HCT116 (cell line): ENCODE measurements at regions not wholly inside any gene's neighbourhood (a gene's known extent, or its start where the extent isn't known, plus 50 kb on each side); places are given as distances from the start of the nearest gene placed in this dataset.

Experiments used
- ATAC-seq: fragments of 200-7000 bp; cut with Tn5 transposase; 2 replicates; pipeline ENCODE4 v1.9.1; 2020; ENCODE audit warnings: mild to moderate bottlenecking, moderate library complexity
- BruUV-seq: library from RNA; stranded (reverse); fragments of 400-500 nt; replicated peaks from 2 replicates; lab custom pipeline; 2021; lab: Mats Ljungman, UMichigan
- CTCF ChIA-PET: fragments of 300-600 bp; sonication (Branson Sonifier 250); formaldehyde crosslinking; loops from one replicate; lab custom pipeline; 2021; ENCODE audit warnings: antibody characterized with exemption; lab: Charles Lee
- POLR2A ChIA-PET: fragments of 300-600, 350-600 bp; sonication (Branson Sonifier 250); formaldehyde crosslinking; loops from one replicate; lab custom pipeline; 2021; ENCODE audit warnings: antibody characterized with exemption; lab: Charles Lee
- RAD21 ChIA-PET, 2 experiments: fragments of 300-600 bp; sonication (Branson Sonifier 250); formaldehyde crosslinking; loops; one replicate each; lab custom pipeline; 2023; ENCODE audit warnings: low total read pairs in 2 of 2; ENCODE audit not compliant: uncharacterized antibody in 2 of 2, unreplicated experiment in 2 of 2, low non-redundant PET in 1 of 2; lab: Charles Lee
- DNase-seq: peaks from one replicate; pipeline ENCODE4 v3.0.0-alpha.2; 2010; ENCODE audit warnings: low read depth, low spot score
- H2AFZ ChIP-seq: fragments of 200-600 bp; shearing (Covaris generic), sonication (generic); 2 replicates; pipeline ENCODE4 v1.6.1; 2017; ENCODE audit warnings: low read depth, mixed run types, mixed read lengths, antibody characterized with exemption, low read length; ENCODE audit not compliant: poor library complexity, severe bottlenecking
- H3K27ac ChIP-seq: 2 replicates; pipeline ENCODE4 v1.5.1; 2012; ENCODE audit warnings: low read depth, low read length
- H3K27me3 ChIP-seq: fragments of 200-600 bp; sonication (generic); 2 replicates; pipeline ENCODE4 v1.6.1; 2016; ENCODE audit warnings: mixed run types, low read length, mixed read lengths; ENCODE audit not compliant: insufficient read depth
- H3K36me3 ChIP-seq, 2 experiments: fragments of 200-500 bp in 1 of 2; fragments of 200-600 bp in 1 of 2; sonication (Bioruptor generic) in 1 of 2; sonication (generic) in 1 of 2; 2 replicates each; pipeline versions ENCODE4 v1.5.1 to v1.6.1; 2014 to 2016; ENCODE audit warnings: low read length in 2 of 2, inconsistent platforms in 1 of 2, mixed read lengths in 1 of 2, mixed run types in 1 of 2; ENCODE audit not compliant: insufficient read depth in 2 of 2, control insufficient read depth in 1 of 2
- H3K4me1 ChIP-seq, 2 experiments: fragments of 200-600 bp in 1 of 2; sonication (generic) in 1 of 2; 2 replicates each; pipeline versions ENCODE4 v1.5.1 to v1.6.1; 2012 to 2017; ENCODE audit warnings: low read length in 2 of 2, inconsistent platforms in 1 of 2, mild to moderate bottlenecking in 1 of 2, mixed read lengths in 1 of 2, mixed run types in 1 of 2, moderate library complexity in 1 of 2; ENCODE audit not compliant: insufficient read depth in 2 of 2, control insufficient read depth in 1 of 2
- H3K4me2 ChIP-seq: fragments of 200-600 bp; sonication (generic); 2 replicates; pipeline ENCODE4 v1.6.1; 2017; ENCODE audit warnings: mixed run types, low read length, mixed read lengths
- H3K4me3 ChIP-seq, 2 experiments: fragments of 200-600 bp in 1 of 2; sonication (generic) in 1 of 2; replicated peaks in 1 of 2; 2 replicates each; pipeline ENCODE4 v1.5.1; 2011 to 2016; ENCODE audit warnings: low read length in 2 of 2, control low read depth in 1 of 2, low read depth in 1 of 2, mild to moderate bottlenecking in 1 of 2, mixed read lengths in 1 of 2, mixed run types in 1 of 2
- H3K79me2 ChIP-seq: fragments of 200-600 bp; sonication (generic); 2 replicates; pipeline ENCODE4 v1.6.1; 2017; ENCODE audit warnings: mild to moderate bottlenecking, mixed run types, low read length, moderate library complexity, mixed read lengths; ENCODE audit not compliant: insufficient read depth
- H3K9ac ChIP-seq: fragments of 200-600 bp; sonication (generic); 2 replicates; pipeline ENCODE4 v1.6.1; 2016; ENCODE audit warnings: low read length, mixed read lengths
- H3K9me2 ChIP-seq: fragments of 200-600 bp; sonication (generic), shearing (Covaris generic); 2 replicates; pipeline ENCODE4 v1.6.1; 2017; ENCODE audit warnings: mixed run types, mild to moderate bottlenecking, moderate library complexity; ENCODE audit not compliant: insufficient read depth
- H3K9me3 ChIP-seq, 2 experiments: fragments of 200-500 bp in 1 of 2; fragments of 200-600 bp in 1 of 2; sonication (Bioruptor generic) in 1 of 2; sonication (generic) in 1 of 2; 2 replicates each; pipeline ENCODE4 v1.6.1; 2014 to 2017; ENCODE audit warnings: low read length in 2 of 2, mixed read lengths in 2 of 2, inconsistent platforms in 1 of 2, low read depth in 1 of 2, mild to moderate bottlenecking in 1 of 2, mixed run types in 1 of 2, moderate library complexity in 1 of 2; ENCODE audit not compliant: control insufficient read depth in 1 of 2, insufficient read depth in 1 of 2
- H4K20me1 ChIP-seq: fragments of 200-600 bp; sonication (generic), shearing (Covaris generic); 2 replicates; pipeline ENCODE4 v1.6.1; 2017; ENCODE audit warnings: mixed run types, mild to moderate bottlenecking, moderate library complexity; ENCODE audit not compliant: insufficient read depth
- ATF3 ChIP-seq: IDR thresholded peaks from 2 replicates; pipeline ENCODE4 v1.6.1; 2012
- CTCF ChIP-seq, 3 experiments: fragments of 200-600 bp in 1 of 3; sonication (generic) in 1 of 3; IDR thresholded peaks in 2 of 3; conservative IDR thresholded peaks in 1 of 3; 2 replicates each; pipeline ENCODE4 v1.5.1; 2012 to 2017; ENCODE audit warnings: low read depth in 2 of 3, low read length in 2 of 3, antibody characterized with exemption in 1 of 3, borderline replicate concordance in 1 of 3, control low read depth in 1 of 3, mild to moderate bottlenecking in 1 of 3, mixed read lengths in 1 of 3, mixed run types in 1 of 3, moderate library complexity in 1 of 3; ENCODE audit not compliant: insufficient read depth in 1 of 3
- EGR1 ChIP-seq: IDR thresholded peaks from 2 replicates; pipeline ENCODE4 v1.6.1; 2012; ENCODE audit warnings: low read depth
- ELF1 ChIP-seq: IDR thresholded peaks from 2 replicates; pipeline ENCODE4 v1.6.1; 2012; ENCODE audit warnings: low read depth, borderline replicate concordance
- EZH2 ChIP-seq: fragments of 200-600 bp; sonication (generic); IDR thresholded peaks from 2 replicates; pipeline ENCODE4 v1.6.1; 2017; ENCODE audit warnings: antibody characterized with exemption, mixed run types
- FOSL1 ChIP-seq: IDR thresholded peaks from 2 replicates; pipeline ENCODE4 v1.6.1; 2012; ENCODE audit warnings: low read depth
- MAX ChIP-seq: IDR thresholded peaks from 2 replicates; pipeline ENCODE4 v1.6.1; 2012
- POLR2A ChIP-seq: IDR thresholded peaks from 2 replicates; pipeline ENCODE4 v1.7.0; 2011; ENCODE audit warnings: borderline replicate concordance; ENCODE audit not compliant: insufficient read depth, insufficient read length; ENCODE audit errors: extremely low read depth
- POLR2AphosphoS5 ChIP-seq: IDR thresholded peaks from 2 replicates; pipeline ENCODE4 v1.6.1; 2011; ENCODE audit warnings: mild to moderate bottlenecking, low read depth, low read length, moderate library complexity
- RAD21 ChIP-seq: IDR thresholded peaks from 2 replicates; pipeline ENCODE4 v1.6.1; 2012; ENCODE audit warnings: low read depth, mild to moderate bottlenecking
- REST ChIP-seq: IDR thresholded peaks from 2 replicates; pipeline ENCODE4 v1.6.1; 2012; ENCODE audit warnings: low read depth
- SIN3A ChIP-seq: IDR thresholded peaks from 2 replicates; pipeline ENCODE4 v1.6.1; 2012; ENCODE audit warnings: low read depth
- SP1 ChIP-seq: IDR thresholded peaks from 2 replicates; pipeline ENCODE4 v1.6.1; 2012; ENCODE audit warnings: low read depth
- SRF ChIP-seq: IDR thresholded peaks from 2 replicates; pipeline ENCODE4 v1.6.1; 2012; ENCODE audit warnings: low read depth
- ZNF274 ChIP-seq: fragments of 200-500 bp; sonication (Bioruptor generic); IDR thresholded peaks from 2 replicates; pipeline ENCODE4 v1.6.1; 2014; ENCODE audit warnings: mild to moderate bottlenecking, low read depth, low read length, inconsistent platforms
- intact Hi-C: fragments of 100-400 bp; cut with micrococcal nuclease; formaldehyde crosslinking; loops from 2 replicates; pipeline ENCODE4 v1.10.0; 2022

GRCh38 chr12:17992002-17992656 is 97.9 kb downstream of the RERGL start:
- ChIA-PET POLR2A (no interaction called here), CTCF (interaction anchor here (1.0 to 1.7 kb wide), 5 partner anchors 9 to 233 kb away, joined by 3 to 5 read pairs (median 3); no protein-coding TSS in a partner anchor), RAD21 (no interaction called here)
- no peak overlapping the region for H3K9ac ChIP-seq
- no peaks in the 10 kb centered on the region for H3K36me3 ChIP-seq
- no peaks in the 10 kb centered on the region for H3K4me1 ChIP-seq
- ATAC-seq: peak; percentile 42; the same call in 1 of the 2 replicates
- BruUV-seq: no TSS peak
- H3K4me3 ChIP-seq: no peak overlapping the region
- no peaks in the 10 kb centered on the region for H4K20me1 ChIP-seq
- H3K27ac ChIP-seq: no peak overlapping the region
- no peak overlapping the region for H2AFZ ChIP-seq
- intact Hi-C loops: loop anchor here (5.0 kb wide), 2 partner anchors 115 to 1605 kb away; no protein-coding TSS in a partner anchor
- no peak overlapping the region for H3K4me2 ChIP-seq
- no peaks in the 10 kb centered on the region for H3K27me3 ChIP-seq
- H3K9me3 ChIP-seq: no peaks in the 10 kb centered on the region
- TF ChIP-seq RAD21 (peak; percentile 56), SIN3A (no peak), CTCF (IDR thresholded peaks at IDR 0.05 in 2 of 3, conservative IDR thresholded peaks at IDR 0.05 in 1 of 3; ENCODE audit: borderline replicate concordance in 1 of 3, insufficient read depth in 1 of 3, low read depth in 2 of 3, low read length in 2 of 3) (peak; percentile 31 to 77 (median 59); a peak in 5 of 6 replicates)
- no peaks in the 10 kb centered on the region for H3K9me2 ChIP-seq
- DNase-seq: peak; percentile 28
- H3K79me2 ChIP-seq: no peaks in the 10 kb centered on the region

GRCh38 chr12:17982556-17982955 is 107.4 kb downstream of the RERGL start:
- Histone ChIP-seq H3K36me3 (no peaks in the 10 kb centered on the region), H3K79me2 (no peaks in the 10 kb centered on the region), H3K4me3 (no peak overlapping the region), H3K27ac (no peak overlapping the region), H3K4me1 (no peaks in the 10 kb centered on the region), H3K9me2 (no peaks in the 10 kb centered on the region), H2AFZ (no peak overlapping the region), H3K4me2 (no peak overlapping the region), H3K9me3 (no peaks in the 10 kb centered on the region), H3K9ac (no peak overlapping the region), H4K20me1 (no peaks in the 10 kb centered on the region), H3K27me3 (no peaks in the 10 kb centered on the region)
- ChIA-PET CTCF (interaction anchor here (1.2 kb wide), 1 partner anchor 9 kb away, joined by 5 read pairs; no protein-coding TSS in a partner anchor), RAD21 (no interaction called here), POLR2A (no interaction called here)
- ATAC-seq (no peak), DNase-seq (no peak)
- intact Hi-C loops: no loop called here
- no TSS peak for BruUV-seq
- no peak for TF ChIP-seq ELF1
- no peak for TF ChIP-seq REST
- TF ChIP-seq MAX: no peak
- TF ChIP-seq SIN3A: no peak
- TF ChIP-seq POLR2AphosphoS5: no peak
- TF ChIP-seq EZH2: no peak
- no peak for TF ChIP-seq ATF3
- no peak for TF ChIP-seq EGR1
- TF ChIP-seq SP1: no peak
- no peak for TF ChIP-seq FOSL1
- TF ChIP-seq POLR2A: no peak
- TF ChIP-seq RAD21: no peak
- TF ChIP-seq SRF: no peak
- TF ChIP-seq ZNF274: no peak
